Stimulated activated CD4-positive, alpha-beta T cell treated with anti-CD3 and anti-CD28 coated beads, Interleukin-4, amount 100 ng/mL, for 48 hours (primary cell): ENCODE measurements at regions not wholly inside any gene's neighbourhood (a gene's known extent, or its start where the extent isn't known, plus 50 kb on each side); places are given as distances from the start of the nearest gene placed in this dataset.
A peak's percentile ranks its signal among the peaks of the same experiment; 100 is the strongest.

Experiments used
- DNase-seq, 2 donors: peaks; one replicate each; pipeline ENCODE4 v3.0.0-alpha.2; 2020; ENCODE audit warnings: low read depth in 2 of 2

DNA sequence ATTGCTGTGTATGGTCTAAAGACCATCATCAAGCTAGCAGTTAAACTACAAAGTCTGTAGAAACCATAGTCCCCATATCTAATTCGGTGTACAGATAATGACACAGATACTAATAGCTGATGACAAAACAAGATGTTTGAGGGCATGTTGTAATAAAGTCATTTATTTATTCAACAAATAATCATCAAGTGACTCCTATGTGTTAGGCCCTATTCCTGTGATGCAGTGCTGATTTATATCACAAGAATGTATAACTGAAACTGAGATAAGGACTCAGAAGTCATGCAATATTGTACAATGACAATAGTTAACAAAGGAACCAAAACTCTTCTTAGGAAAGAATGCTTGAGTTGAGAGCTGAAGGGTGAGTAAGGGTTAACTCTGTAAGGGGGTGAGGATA lies 315.0 kb upstream of the NR3C2 start:
- no peak for DNase-seq

DNA sequence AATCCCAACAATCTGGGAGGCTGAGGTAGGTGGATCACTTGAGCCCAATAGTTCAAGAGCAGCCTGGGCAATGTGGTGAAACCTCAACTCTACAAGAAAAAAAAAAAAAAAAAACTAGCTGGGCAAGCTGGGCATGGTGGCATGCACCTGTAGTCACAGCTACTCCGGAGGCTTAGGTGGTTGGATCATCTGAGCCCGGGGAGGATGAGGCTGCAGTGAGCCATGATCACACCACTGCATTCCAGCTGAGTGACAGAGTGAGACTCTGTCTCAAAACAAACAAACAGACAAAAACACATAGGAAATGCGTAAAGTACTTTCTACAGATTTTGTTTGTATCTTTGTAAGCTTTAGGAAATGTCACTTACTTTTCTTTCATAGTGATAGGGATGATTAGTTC lies 307.2 kb upstream of the NR3C2 start:
- DNase-seq: no peak

DNA sequence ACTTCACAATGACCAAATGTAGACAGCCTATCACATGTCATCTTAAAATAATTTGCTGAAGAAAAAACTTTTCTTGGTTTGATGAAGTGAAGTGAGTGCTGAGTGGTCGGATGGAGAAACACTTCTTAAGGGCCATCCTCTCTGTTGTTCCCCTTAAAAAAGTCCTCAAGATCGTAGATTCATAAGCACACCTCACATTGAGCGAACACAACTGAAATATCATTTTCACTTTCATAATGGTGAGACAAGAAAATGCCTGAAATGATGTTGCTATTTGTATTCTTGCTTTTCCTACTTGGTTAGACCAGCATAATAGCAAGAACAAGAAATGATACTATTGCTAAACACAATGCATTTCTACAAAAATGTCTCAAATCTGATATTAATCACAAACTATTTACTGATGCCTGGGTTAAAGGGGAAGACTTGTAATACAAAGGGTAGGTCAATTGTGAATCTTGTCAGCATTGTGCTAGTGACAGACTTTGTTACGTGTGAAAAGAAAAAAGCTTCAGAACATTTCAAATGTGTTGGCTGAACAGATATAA lies 305.6 kb upstream of the NR3C2 start:
- no peak for DNase-seq

DNA sequence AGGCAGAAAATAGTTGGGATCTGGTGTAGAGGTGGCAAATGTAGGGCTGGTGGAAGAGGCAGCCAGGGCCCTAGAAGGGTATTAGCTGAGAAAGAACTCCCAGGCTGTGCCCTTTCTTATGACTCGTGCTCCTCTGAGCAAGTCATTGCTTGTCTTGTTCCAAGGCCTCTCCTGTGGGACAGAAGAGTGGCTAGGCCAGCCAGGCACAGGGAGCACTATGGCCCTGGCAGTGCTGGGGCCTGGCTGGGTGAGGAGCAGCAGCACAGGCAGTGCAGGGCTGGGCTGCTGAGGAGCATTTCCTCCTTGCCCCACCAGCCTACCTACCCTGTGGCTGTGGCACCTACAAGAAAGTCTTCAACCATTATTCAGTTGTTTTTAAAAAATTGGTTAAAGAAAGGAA lies 298.5 kb upstream of the NR3C2 start:
- no peak for DNase-seq

DNA sequence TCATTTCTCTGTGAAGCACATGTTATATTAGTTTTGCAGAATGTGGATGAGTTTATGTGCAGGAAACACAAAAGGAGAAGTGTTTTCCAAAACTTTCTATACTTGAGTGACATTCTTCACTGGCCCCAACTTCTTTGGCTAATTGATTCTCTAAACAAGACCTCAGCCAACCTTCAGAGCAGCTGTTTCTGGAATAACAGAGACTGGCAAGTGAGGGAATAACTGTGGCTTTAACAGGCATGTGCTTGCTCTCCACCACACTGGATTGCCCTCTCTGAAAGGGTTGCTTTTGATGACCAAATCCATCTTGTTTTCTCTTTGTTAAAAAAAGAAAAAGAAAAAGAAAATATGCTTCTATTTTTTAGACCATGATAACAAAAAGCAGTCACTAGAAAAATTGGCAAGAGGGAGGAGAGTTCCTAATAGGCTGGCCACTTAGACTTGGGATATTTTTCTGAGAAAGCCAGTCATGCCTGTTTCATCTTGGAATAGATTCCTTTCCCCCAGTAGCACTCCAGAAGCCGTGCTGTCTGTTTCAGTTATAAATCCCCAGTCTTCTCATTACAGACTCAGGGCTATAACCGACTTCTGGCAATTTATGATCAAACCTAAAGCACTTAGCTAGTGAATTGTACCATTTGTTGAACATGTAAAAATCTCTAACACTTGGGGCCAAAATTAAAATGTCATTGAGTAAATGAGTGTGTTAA lies 295.0 kb upstream of the NR3C2 start:
- no peak for DNase-seq

DNA sequence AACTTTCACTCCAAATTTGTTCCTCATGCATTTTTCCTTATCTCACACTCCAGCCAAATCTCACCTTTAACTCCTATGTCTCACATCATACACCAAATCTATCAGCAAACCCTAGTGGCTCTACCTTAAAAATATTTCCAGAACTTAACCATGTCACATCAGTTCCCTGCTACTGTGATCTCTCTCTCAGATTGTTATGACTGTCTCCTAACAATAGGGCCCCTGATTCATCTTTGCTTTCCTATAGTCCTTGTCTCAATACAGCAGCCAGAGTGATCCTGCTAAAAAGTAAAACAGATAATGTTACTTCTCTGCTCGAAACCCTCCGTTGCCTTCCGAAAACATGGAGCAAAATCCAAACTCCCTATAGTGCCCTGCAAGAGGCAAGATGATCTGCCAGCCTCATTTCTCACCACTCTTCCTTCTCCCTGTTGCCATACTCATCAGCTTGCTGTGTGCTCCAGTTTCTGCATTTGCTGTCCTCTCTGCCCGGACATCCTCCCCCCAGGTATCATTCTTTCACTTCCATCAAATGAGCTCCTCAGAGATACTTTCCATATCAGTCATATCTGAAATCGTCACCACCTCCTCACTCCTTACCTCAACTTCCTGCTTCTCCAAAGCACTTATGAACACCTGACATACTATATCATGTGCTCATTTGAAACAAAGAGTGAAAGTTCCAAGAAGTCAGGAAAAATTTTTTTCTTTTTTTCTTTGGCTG lies 293.4 kb upstream of the NR3C2 start:
- peak in 1 of 2 donors; percentile 1 for DNase-seq

DNA sequence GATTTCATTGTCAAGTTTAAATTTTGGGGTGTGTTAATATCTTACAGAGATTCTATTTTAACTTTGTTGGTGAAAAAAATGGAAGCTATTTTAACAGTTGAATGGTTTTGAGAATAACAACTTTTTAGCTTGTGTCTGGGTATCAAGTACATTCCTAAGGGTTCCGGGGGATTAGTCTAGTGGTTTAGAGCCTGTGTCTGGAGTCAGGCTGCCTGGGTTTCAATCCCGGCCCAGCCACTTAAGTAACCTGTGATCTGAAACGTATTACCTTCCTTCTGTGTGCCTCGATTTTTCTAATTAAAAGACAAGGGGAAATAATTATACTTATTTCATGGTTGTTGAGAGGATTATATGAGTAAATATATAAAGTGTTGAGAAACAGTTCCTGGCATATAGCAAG lies 288.6 kb upstream of the NR3C2 start:
- DNase-seq: no peak

DNA sequence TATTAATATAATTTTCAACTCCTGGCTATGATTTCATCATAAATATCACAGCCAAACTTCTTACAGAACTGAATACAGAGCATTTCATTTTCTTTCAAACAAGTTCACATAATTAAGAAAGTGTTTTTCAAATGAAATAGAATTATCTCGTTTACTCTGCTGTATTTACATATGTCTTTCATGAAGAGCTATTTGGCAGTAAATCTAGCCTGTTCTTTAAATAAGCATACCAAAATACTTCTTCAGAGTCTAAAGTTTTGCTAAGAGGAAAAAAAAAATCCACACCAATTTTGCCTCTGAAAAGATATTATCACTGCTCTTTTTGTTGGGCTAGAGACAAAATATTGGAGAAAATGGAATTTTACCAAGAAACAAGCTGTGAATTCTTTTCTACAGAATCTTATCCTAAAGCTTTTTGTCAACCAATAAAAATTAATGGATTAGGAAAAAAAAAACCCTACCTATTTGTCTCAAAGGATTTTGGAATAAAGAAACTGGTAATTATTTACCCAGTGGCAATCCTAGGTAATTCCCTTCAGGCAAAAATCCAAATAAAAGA lies 287.9 kb upstream of the NR3C2 start:
- DNase-seq: no peak

DNA sequence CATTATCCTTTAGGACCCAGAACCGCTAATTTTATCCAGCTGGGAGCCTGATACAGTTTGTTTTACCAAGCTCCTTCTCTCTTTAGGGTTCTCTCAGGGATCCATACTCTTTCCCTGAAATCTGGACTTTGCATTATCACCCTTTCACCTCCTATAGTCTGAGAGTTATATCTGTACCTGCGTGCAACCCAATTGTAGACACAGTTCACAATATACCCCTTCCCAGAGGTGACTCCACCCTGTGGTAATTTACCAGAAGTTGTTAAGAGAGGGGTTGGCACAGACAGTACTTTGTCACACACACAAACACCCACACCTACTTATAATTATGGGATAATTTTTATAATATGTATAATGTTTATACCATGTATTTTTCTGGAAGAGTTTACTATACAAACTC lies 275.8 kb upstream of the NR3C2 start:
- DNase-seq: no peak

DNA sequence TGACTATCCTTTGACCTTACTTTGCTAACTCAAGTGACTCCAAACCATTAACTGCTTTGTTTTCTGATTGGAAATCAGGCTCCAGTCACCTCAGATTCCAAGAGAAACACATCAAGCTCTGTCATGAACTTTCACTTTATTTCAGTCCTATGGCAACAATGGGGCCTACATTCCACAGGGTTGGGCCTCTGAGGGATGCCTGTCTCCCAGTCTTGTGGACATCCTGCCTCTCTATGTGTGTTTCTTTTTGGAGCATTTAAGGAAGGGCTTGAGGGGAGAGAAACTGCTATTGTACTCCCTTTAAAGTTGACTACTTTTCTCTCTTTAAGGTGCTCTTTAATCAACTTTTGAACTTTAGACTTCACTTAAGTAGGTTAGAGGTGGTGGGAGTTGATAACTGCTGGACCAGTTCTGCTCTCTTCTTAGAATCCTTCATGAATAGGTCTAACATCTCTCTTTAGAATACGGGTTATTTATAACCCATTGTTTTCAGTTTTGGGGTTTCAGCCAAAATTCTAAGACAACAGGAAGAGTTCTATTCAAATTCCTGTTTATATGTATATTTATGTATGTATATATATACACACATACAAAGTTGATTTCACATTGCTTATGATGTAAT lies 274.3 kb upstream of the NR3C2 start:
- no peak for DNase-seq

DNA sequence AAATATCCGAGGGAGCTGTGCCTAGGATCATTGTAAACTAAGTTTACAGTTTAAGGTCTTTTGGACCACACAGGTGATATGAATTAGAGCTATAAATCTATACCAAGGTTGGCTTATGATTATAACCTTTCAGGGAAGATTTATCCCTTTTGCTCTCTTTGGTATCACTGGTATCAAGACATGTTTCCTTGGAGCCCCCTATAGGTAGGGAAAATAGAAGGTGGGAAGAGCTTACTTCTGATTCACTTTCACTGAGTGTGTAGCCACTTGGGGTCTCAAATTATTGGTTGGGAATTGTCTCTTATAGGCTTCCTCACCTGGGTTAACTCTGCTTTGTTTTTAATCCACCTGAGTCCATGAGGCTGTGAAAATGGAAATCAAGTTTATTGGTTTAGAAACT lies 262.1 kb upstream of the NR3C2 start:
- DNase-seq: no peak

DNA sequence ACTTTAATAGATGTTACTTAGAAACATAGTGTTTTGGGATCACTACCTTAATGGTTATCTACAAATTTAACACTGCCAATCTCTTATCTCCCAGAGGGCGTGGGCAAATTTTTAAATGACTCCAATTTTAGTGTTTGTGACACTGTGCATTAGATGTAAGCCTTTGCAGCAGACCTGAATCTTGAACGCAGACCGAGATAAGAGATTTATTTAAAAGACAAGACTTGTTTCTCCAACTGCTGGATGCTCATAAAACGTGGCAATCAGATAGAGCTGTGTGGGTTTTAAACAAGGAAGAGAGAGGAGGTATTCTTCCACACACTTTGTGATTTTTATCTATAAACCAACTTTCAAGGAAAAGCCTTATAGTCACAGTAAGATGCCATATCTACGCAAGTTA lies 252.5 kb upstream of the NR3C2 start:
- no peak for DNase-seq

DNA sequence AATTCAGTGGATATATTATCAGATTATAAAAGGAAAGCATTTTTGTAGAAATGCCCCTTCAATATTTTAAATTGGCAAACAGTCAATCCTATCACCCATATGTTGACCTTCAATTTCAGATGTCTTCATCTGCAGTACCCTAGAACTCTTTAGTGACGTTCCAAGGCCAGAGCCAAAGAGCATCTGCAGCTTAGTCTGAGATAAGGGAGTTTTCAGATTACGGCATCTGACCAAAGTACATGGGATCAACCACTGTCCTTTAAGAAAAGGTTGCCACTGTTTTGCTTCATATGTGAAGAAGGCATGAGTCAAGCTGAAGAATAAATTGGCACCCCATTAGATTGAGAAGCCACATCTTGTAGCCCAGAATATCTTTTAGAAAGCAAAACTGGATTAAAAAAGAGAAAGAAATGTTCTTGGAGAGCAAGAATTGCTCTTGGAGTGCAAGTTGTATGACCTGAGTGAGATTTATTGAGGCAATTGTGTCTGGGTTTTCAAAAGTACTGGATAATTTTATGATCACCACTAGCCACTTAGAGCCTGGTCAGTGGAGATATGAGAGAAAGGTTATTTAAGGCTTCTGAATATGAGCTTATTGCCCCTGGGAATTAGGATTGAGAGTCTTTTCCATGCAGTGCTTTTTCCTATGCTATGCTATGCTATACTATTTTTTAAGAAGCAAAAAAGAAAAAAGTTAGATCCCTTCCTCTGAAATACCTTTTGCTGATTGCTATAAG lies 251.9 kb upstream of the NR3C2 start:
- DNase-seq: no peak

DNA sequence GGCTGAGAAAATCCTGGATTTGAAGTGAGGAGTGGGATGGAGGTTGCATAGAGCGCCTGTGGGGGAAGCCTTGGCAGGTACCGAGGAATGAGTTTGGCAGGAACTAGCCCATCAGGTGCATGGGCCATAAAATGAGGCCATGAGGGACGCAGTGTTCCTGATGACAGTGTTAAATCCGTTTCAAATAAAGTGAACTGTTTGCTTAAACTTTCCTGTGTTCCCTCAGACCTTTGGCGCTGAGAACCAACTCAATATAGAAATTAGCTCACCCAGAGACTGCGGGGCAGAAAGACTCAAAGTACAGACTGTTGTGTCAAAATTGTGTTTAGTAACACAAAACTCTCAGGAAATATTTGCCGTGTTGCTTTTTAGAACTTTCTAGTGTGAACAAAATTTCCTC lies 250.0 kb upstream of the NR3C2 start:
- DNase-seq: no peak

DNA sequence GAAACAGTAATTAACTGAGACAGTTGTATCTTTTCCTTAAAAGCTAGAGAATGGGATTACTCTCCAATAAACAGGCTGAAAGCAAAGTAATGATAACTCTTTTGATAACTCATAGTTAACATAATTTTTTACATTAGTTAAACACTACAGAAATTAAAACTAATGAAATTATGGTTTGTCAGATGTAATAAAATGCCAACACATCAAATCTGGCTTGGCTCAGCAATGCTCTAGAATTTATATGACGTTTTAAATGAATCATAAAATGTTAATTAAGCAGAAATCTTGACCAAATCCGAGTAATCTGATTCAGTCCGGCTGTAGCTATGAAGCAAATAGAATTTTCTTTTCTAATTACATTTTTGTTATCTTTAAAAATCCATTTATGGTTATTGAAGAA lies 244.2 kb upstream of the NR3C2 start:
- DNase-seq: no peak

DNA sequence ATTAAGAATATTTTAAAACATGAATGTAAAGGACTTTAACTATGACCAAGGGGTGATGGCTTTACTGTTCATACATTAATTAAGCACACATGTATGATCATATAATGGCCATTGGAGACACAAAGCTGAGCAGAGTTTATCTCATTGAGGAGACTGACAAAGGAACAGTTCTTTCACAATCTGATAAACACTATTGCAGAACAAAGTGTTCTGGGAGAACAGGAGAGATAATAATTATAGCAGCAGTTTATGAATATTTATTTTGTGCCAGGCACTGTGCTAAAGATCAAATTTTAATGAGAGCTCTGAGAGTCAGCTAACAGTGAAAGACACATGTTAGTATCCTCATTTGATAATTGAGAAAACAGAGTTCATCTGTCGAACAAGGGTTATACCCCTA lies 242.4 kb upstream of the NR3C2 start:
- no peak for DNase-seq

DNA sequence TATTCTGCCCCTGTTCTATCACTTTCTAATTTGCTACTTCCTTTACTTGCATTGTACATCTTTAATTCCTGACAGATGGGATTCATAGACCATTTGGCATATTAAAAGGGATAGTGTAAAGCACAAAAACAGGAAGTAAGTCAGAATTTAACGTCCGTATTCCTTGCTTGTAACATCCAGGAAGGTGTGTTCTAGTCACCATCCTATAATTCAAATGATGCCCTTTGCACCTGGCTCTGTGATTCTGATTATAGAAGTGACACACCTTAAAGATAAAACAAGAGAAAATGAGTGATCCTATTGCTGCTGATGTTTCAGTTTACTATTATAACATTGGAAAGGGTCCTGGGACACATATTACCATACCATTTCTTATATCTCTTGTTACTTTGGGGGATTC lies 238.7 kb upstream of the NR3C2 start:
- no peak for DNase-seq

DNA sequence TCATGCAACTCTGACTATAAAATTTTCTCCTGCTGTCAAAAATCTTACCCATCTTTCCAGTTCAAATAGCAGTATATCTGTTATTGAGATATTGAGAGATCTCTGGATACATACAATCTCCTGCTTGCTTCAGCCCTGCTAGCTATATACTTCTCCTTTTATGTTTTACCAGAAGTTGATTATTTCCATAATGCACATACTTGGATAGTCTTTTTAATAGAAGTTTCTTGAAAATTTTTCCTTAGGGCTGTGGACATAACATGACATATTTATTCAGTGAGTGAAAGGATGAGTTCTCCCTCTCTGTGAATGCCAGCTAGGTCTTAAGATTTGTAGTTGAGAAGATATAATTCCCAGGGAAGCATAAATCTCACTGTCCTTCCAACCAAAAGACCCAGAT lies 234.1 kb upstream of the NR3C2 start:
- no peak for DNase-seq

DNA sequence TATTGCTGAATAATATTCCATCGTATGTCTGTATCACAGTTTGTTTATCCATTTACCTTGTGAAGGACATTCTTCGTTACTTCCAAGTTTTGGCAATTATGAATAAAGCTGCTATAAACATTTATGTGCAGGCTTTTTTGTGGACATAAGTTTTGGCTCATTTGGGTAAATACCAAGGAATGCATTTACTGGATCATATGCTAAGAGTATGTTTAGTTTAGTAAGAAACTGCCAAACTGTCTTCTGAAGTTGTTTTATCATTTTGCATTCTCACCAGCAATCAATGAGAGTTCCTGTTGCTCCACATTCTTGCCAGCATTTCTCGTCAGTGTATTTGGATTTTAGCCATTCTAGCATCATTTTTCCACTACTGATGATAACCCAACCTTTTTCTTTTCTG lies 232.7 kb upstream of the NR3C2 start:
- no peak for DNase-seq

DNA sequence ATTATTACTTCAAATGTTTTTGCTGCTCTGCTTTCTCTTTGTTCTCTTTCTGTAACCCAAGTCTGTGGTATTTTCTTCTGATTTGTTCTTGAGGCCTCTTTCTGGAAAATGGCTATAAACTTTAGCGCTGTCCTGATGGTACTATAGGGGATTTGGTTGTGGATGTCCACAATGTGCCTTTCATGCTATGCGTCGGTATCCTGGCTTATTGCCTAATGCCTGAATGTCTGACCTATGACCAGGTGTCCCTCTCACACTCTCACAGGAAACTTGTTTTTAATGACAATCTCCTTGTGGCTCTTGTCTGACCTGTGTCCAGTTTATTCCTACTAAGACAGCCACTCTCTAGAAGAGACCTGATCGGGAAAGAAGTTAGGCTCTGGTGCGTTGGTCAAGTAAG lies 222.4 kb upstream of the NR3C2 start:
- no peak for DNase-seq

DNA sequence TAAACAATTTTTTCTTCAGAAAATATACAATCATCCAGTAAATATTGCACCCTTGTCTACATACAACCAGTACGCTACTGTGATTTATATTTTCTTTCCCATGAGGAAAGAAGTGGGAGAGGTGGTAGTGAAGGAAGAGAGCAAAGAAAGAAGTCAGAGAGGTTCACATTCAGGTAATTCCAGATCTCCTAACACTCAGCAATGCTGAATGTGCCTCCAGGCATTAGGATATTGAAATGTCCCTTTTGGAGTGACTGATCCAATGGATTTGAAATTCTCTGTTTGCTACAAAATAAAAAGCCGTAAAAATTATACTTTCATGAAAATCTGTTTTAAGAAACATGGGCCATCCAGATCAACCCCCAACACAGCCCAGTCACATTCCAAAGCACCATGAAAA lies 211.9 kb upstream of the NR3C2 start:
- DNase-seq: no peak

DNA sequence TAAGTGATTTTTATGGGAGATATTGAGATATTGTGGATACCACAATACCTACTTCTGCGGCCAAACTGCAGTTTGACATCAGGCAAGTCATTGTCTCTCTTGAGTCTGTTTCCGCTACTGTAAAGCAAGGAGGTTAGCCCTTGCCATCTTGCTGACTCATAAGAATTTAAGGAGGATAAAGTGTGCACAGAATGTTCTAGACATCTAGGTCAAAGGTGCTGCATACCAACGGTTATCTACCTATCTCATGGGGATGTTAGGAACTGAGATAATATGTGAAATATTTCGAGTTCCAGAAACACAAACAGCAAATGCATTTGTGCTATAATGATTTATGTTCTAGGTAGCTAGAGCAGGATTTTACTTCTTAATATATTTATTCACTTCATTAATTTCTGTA lies 211.5 kb upstream of the NR3C2 start:
- DNase-seq: no peak
